Activated CD8-positive, alpha-beta T cell treated with anti-CD3 and anti-CD28 coated beads for 36 hours (primary cell): ENCODE measurements at regions not wholly inside any gene's neighbourhood (a gene's known extent, or its start where the extent isn't known, plus 50 kb on each side); places are given as distances from the start of the nearest gene placed in this dataset.

Experiments
- ATAC-seq: fragments of 200-7000 bp; cut with Tn5 transposase; one replicate; pipeline ENCODE4 v1.10.0; 2021; ENCODE audit warnings: mild to moderate bottlenecking, moderate library complexity
- CTCF ChIA-PET: fragments of 350-600 bp; sonication (Branson Sonifier 250); formaldehyde crosslinking; loops from one replicate; lab custom pipeline; 2021; ENCODE audit warnings: antibody characterized with exemption; lab: Charles Lee
- POLR2A ChIA-PET: fragments of 350-600 bp; sonication (Branson Sonifier 250); formaldehyde crosslinking; loops from one replicate; lab custom pipeline; 2021; ENCODE audit warnings: antibody characterized with exemption; lab: Charles Lee
- DNase-seq: peaks from one replicate; pipeline ENCODE4 v3.0.0-alpha.2; 2020
- H3K27ac Mint-ChIP-seq: one replicate; pipeline ENCODE4 v1.8.0; 2021; ENCODE audit warnings: mild to moderate bottlenecking, mixed read lengths
- H3K27me3 Mint-ChIP-seq: one replicate; pipeline ENCODE4 v1.8.0; 2021; ENCODE audit warnings: mixed read lengths
- H3K36me3 Mint-ChIP-seq: one replicate; pipeline ENCODE4 v1.8.0; 2021; ENCODE audit warnings: low read depth, mixed read lengths
- H3K4me1 Mint-ChIP-seq: one replicate; pipeline ENCODE4 v1.8.0; 2021; ENCODE audit warnings: low read depth, mixed read lengths
- H3K4me3 Mint-ChIP-seq: one replicate; pipeline ENCODE4 v1.8.0; 2021; ENCODE audit warnings: mild to moderate bottlenecking, moderate library complexity, mixed read lengths
- H3K9me3 Mint-ChIP-seq: one replicate; pipeline ENCODE4 v1.8.0; 2021; ENCODE audit warnings: mixed read lengths
- intact Hi-C: fragments of 100-400 bp; cut with micrococcal nuclease; formaldehyde crosslinking; loops from one replicate; pipeline ENCODE4 v1.10.0; 2022
- TF ChIP-seq, protein P1 (sequence below): fragments of 200-600 bp; IDR thresholded peaks from one replicate; pipeline ENCODE4 v1.8.0; 2022; ENCODE audit warnings: antibody characterized with exemption, mild to moderate bottlenecking

DNA sequence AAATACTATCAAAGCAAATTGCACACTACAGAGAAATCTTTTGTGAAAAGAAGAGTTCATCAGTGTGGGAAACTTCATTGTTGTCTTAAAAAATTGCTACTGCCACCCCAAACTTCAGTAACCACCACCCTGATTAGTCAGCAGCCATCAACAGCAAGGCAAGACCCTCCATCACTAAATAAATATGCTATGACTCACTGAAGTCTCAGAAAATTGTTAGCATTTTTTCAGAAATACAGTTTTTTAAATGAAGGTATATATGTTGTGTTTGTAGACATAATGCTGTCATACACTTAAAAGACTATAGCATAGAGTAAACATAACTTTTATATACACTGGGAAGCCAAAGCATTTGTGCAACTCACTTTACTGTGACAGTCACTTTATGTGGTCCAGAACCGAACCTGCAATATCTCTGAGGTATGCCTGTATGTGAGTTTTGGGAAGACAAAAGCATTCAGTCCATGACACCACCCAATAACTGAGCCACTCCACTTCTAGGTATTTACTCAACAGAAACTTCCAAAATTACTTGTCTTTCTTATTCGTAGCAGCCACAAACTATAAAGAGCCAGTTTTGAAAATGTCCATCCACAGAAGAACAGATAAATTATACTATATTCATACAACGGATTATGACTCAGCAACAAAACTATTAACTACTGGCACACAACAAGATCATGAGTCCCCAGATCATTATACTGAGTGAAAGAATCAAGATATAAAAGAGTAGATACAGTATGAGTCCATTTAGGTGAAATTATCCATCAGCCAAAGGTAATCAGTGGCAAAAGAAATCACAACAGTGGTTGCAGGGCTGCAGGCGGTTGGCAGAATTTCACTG, 649.6 kb downstream of the BCL11B start:
- Mint-ChIP-seq H3K27me3 (no peaks in the 10 kb centered on the region), H3K4me3 (no peak overlapping the region), H3K9me3 (peaks cover 15% of the 10 kb centered on the region), H3K27ac (no peak overlapping the region), H3K4me1 (peaks cover 2% of the 10 kb centered on the region), H3K36me3 (no peaks in the 10 kb centered on the region)
- DNase-seq (no peak), ATAC-seq (peak; percentile 60)
- TF ChIP-seq, protein P1, sequence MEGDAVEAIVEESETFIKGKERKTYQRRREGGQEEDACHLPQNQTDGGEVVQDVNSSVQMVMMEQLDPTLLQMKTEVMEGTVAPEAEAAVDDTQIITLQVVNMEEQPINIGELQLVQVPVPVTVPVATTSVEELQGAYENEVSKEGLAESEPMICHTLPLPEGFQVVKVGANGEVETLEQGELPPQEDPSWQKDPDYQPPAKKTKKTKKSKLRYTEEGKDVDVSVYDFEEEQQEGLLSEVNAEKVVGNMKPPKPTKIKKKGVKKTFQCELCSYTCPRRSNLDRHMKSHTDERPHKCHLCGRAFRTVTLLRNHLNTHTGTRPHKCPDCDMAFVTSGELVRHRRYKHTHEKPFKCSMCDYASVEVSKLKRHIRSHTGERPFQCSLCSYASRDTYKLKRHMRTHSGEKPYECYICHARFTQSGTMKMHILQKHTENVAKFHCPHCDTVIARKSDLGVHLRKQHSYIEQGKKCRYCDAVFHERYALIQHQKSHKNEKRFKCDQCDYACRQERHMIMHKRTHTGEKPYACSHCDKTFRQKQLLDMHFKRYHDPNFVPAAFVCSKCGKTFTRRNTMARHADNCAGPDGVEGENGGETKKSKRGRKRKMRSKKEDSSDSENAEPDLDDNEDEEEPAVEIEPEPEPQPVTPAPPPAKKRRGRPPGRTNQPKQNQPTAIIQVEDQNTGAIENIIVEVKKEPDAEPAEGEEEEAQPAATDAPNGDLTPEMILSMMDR: no peak
- ChIA-PET POLR2A (no interaction called here), CTCF (no interaction called here)
- intact Hi-C loops: no loop called here

DNA sequence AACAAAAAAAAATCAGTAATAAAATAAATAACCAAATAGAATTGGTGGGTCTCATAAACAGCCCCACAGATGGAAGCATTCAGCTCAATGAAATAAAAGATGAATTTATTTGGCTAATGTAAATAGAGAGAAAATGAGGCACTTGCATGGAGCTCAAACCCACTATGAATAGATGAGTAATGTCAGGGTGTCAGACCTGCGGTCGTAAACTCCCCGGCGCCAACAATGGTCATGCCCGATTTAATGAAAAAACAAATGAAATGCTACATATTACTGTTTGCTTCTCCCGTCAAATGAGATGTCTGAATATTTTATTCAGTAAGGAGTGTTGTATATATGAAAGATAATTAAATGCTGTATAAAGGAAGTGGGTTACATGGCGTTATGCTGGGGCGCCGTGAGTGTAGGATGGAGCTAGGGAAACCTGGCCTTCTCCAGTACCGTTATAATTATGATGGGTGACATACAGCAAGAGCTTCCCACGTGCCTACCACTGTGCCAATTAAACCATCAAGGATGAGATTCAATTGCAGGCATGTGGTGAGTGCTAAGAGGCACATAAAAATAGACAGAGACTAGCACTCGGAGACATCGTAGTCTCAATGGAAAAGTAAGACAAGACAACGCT, 648.1 kb downstream of the BCL11B start:
- ChIA-PET CTCF (no interaction called here), POLR2A (interaction anchor here (0.7 kb wide), 1 partner anchor 554 kb away, joined by 3 read pairs; no protein-coding TSS in a partner anchor)
- H3K27ac Mint-ChIP-seq: no peak overlapping the region
- H3K4me1 Mint-ChIP-seq: peaks cover 2% of the 10 kb centered on the region
- H3K27me3 Mint-ChIP-seq: no peaks in the 10 kb centered on the region
- peaks cover 17% of the 10 kb centered on the region for H3K9me3 Mint-ChIP-seq
- no peak overlapping the region for H3K4me3 Mint-ChIP-seq
- ATAC-seq (no peak), DNase-seq (no peak)
- TF ChIP-seq, protein P1: no peak
- intact Hi-C loops: no loop called here
- no peaks in the 10 kb centered on the region for H3K36me3 Mint-ChIP-seq

DNA sequence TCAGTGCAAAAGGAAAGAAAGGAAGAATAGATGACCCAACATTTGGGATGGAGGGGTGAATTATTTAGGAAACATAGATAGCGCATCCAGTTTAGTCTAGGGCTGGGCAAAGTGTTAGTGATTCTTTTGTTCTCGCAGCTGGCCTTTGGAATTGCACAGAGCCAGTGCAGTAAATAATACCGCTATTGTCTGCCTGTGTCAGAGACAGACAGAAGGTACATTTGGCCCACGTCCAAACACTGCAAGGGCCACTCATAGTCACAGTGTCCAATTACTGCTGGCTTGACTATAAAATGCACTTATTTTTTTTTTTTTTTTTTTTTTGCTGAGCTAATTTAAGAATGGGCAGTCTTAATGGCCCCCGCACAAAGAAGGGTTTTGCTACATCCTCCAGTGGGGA, 638.6 kb downstream of the BCL11B start:
- no peak overlapping the region for H3K4me3 Mint-ChIP-seq
- H3K27me3 Mint-ChIP-seq: no peaks in the 10 kb centered on the region
- CTCF ChIA-PET: no interaction called here
- ATAC-seq (no peak), DNase-seq (no peak)
- no peak overlapping the region for H3K27ac Mint-ChIP-seq
- H3K9me3 Mint-ChIP-seq: no peaks in the 10 kb centered on the region
- intact Hi-C loops: no loop called here
- H3K4me1 Mint-ChIP-seq: no peaks in the 10 kb centered on the region
- POLR2A ChIA-PET: no interaction called here
- TF ChIP-seq, protein P1: no peak
- H3K36me3 Mint-ChIP-seq: no peaks in the 10 kb centered on the region

DNA sequence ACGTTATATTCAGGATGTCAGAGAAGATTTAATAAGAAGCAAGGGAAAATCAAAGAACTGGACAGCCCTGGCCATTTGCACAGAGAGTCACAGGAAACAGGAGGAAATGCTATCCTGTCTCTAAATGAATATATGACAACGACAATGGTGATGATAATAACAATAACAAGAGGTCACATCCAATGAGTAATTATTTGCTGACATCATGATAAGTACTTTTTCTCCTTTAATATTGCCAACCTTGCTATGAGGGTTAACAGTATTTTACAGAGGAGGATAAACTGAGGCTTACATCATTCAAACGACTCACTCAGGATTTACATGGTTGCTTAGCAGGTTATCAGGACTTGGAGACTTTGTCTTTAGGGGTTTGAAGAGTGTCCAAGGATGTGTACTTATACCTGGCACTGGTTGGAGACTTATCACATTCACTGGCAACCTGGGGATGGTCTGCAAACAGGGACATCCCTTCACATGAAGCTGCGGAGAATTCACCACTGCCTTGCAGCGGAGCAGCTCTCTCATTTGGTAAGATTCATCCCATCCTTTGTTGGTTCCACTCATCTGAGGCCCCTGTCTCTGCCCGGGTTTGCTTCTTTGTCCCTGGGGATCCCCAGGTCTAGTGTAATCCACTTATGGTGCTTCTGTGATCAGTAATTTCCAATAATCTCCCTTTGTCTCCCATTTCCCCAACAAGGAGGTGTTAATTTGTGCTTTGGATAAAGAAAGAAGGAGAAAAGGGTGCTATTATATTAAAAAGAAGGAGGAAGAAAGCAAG, 637.8 kb downstream of the BCL11B start:
- Mint-ChIP-seq H3K36me3 (no peaks in the 10 kb centered on the region), H3K27ac (no peak overlapping the region), H3K27me3 (no peaks in the 10 kb centered on the region), H3K4me1 (no peaks in the 10 kb centered on the region), H3K9me3 (no peaks in the 10 kb centered on the region), H3K4me3 (no peak overlapping the region)
- TF ChIP-seq, protein P1: no peak
- intact Hi-C loops: no loop called here
- POLR2A ChIA-PET: no interaction called here
- no peak for ATAC-seq
- no peak for DNase-seq
- CTCF ChIA-PET: no interaction called here
